WTC11 (cell line): ENCODE measurements at regions not wholly inside any gene's neighbourhood (a gene's known extent, or its start where the extent isn't known, plus 50 kb on each side); places are given as distances from the start of the nearest gene placed in this dataset.

Experiments
- ESRRA ChIP-seq: sonication (generic); formaldehyde crosslinking; IDR thresholded peaks from 2 replicates; pipeline ENCODE4 v1.8.1; 2022; ENCODE audit warnings: mild to moderate bottlenecking, missing genetic modification reagents, borderline replicate concordance
- FOXP1 ChIP-seq: sonication (generic); formaldehyde crosslinking; IDR thresholded peaks from 2 replicates; pipeline ENCODE4 v1.8.0; 2022; ENCODE audit warnings: missing genetic modification reagents, mild to moderate bottlenecking, moderate library complexity, borderline replicate concordance
- NFYB ChIP-seq: sonication (generic); formaldehyde crosslinking; conservative IDR thresholded peaks from 2 replicates; pipeline ENCODE4 v1.8.0; 2022; ENCODE audit warnings: low read depth, missing genetic modification reagents
- NR1H2 ChIP-seq: sonication (generic); formaldehyde crosslinking; IDR thresholded peaks from 2 replicates; pipeline ENCODE4 v1.9.0; 2021; ENCODE audit warnings: mild to moderate bottlenecking, moderate library complexity, missing genetic modification reagents
- RELA ChIP-seq: sonication (generic); formaldehyde crosslinking; IDR thresholded peaks from 2 replicates; pipeline ENCODE4 v1.8.1; 2022; ENCODE audit warnings: missing genetic modification reagents, mild to moderate bottlenecking, borderline replicate concordance
- TCF7 ChIP-seq: sonication (generic); formaldehyde crosslinking; IDR thresholded peaks from 2 replicates; pipeline ENCODE4 v1.8.0; 2022; ENCODE audit warnings: mild to moderate bottlenecking, low read depth, missing genetic modification reagents, moderate library complexity
- TF ChIP-seq, protein P1 (sequence below): fragments of 200-600 bp; IDR thresholded peaks from 2 replicates; pipeline ENCODE4 v1.8.0; 2022; ENCODE audit warnings: antibody characterized with exemption
- TF ChIP-seq, protein P2 (sequence below): sonication (generic); formaldehyde crosslinking; IDR thresholded peaks from 2 replicates; pipeline ENCODE4 v1.8.1; 2023; ENCODE audit warnings: mild to moderate bottlenecking, missing genetic modification reagents, borderline replicate concordance
- TF ChIP-seq, protein P3 (sequence below): sonication (generic); formaldehyde crosslinking; IDR thresholded peaks from 2 replicates; pipeline ENCODE4 v1.8.1; 2022; ENCODE audit warnings: low read depth, mild to moderate bottlenecking, moderate library complexity, missing genetic modification reagents, borderline replicate concordance

DNA sequence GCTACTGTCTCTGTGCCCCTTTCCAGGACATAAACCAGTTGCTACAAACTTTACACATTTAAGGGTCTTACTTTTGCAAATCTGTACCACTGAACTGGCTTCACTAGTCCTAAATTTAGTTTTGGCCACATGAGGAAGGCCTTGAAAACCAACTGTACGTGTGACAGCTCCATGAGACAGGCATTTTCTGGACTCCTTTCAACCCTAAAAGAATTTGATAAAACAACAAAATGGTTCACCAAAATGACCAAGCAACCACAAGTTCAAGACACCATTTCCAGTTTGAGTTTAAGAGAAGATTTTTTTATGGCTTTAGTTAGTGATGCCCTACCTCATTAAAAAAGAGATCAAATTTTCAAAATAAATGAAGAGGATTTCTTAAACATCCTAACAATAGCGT is 246.4 kb downstream of the ZNF674 start:
- TF ChIP-seq RELA (CRISPR knock-in tag) (no peak), NFYB (CRISPR knock-in tag) (no peak), ESRRA (CRISPR knock-in tag) (no peak), NR1H2 (CRISPR knock-in tag) (no peak), FOXP1 (CRISPR knock-in tag) (no peak), TCF7 (no peak)
- TF ChIP-seq, protein P1, sequence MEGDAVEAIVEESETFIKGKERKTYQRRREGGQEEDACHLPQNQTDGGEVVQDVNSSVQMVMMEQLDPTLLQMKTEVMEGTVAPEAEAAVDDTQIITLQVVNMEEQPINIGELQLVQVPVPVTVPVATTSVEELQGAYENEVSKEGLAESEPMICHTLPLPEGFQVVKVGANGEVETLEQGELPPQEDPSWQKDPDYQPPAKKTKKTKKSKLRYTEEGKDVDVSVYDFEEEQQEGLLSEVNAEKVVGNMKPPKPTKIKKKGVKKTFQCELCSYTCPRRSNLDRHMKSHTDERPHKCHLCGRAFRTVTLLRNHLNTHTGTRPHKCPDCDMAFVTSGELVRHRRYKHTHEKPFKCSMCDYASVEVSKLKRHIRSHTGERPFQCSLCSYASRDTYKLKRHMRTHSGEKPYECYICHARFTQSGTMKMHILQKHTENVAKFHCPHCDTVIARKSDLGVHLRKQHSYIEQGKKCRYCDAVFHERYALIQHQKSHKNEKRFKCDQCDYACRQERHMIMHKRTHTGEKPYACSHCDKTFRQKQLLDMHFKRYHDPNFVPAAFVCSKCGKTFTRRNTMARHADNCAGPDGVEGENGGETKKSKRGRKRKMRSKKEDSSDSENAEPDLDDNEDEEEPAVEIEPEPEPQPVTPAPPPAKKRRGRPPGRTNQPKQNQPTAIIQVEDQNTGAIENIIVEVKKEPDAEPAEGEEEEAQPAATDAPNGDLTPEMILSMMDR = no peak
- TF ChIP-seq, protein P2, sequence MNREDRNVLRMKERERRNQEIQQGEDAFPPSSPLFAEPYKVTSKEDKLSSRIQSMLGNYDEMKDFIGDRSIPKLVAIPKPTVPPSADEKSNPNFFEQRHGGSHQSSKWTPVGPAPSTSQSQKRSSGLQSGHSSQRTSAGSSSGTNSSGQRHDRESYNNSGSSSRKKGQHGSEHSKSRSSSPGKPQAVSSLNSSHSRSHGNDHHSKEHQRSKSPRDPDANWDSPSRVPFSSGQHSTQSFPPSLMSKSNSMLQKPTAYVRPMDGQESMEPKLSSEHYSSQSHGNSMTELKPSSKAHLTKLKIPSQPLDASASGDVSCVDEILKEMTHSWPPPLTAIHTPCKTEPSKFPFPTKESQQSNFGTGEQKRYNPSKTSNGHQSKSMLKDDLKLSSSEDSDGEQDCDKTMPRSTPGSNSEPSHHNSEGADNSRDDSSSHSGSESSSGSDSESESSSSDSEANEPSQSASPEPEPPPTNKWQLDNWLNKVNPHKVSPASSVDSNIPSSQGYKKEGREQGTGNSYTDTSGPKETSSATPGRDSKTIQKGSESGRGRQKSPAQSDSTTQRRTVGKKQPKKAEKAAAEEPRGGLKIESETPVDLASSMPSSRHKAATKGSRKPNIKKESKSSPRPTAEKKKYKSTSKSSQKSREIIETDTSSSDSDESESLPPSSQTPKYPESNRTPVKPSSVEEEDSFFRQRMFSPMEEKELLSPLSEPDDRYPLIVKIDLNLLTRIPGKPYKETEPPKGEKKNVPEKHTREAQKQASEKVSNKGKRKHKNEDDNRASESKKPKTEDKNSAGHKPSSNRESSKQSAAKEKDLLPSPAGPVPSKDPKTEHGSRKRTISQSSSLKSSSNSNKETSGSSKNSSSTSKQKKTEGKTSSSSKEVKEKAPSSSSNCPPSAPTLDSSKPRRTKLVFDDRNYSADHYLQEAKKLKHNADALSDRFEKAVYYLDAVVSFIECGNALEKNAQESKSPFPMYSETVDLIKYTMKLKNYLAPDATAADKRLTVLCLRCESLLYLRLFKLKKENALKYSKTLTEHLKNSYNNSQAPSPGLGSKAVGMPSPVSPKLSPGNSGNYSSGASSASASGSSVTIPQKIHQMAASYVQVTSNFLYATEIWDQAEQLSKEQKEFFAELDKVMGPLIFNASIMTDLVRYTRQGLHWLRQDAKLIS (CRISPR knock-in tag) = no peak
- TF ChIP-seq, protein P3, sequence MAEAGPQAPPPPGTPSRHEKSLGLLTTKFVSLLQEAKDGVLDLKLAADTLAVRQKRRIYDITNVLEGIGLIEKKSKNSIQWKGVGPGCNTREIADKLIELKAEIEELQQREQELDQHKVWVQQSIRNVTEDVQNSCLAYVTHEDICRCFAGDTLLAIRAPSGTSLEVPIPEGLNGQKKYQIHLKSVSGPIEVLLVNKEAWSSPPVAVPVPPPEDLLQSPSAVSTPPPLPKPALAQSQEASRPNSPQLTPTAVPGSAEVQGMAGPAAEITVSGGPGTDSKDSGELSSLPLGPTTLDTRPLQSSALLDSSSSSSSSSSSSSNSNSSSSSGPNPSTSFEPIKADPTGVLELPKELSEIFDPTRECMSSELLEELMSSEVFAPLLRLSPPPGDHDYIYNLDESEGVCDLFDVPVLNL = no peak
